NCI-H1105 (cell line): ENCODE measurements at regions not wholly inside any gene's neighbourhood (a gene's known extent, or its start where the extent isn't known, plus 50 kb on each side); places are given as distances from the start of the nearest gene placed in this dataset.
A peak's percentile ranks its signal among the peaks of the same experiment; 100 is the strongest.

Experiments used
- DNase-seq: peaks from one replicate; lab custom pipeline; 2025; lab: John Stamatoyannopoulos, UW

DNA sequence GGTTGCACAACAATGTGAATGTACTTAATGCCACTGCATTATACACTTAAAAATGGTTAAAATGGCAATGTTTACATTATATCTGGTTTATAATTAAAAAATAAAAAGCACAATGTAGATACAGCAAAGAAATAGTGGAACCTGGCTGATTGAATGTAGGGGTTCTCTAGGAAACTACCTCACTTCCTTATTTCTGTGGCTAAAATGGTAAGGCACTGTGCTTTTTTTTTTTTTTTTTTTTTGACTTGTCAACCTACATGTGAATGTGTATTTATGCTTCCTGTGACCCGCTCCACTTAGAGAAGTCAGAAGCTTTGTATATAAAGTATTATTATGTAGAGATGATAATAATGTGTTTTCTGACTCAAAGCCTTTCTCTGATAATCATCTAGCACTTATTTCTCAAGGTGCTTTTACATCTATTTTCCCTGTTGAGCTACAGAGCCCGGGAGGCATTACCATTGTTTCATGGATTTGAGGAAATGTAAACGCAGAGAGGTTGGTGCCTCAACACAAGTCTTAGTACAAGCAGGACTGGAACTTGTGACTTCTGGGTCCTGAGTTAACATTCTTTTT lies 55.0 kb downstream of the SOX4 start:
- no peak for DNase-seq

GRCh38 chr6:21653323-21653722 lies 59.8 kb downstream of the SOX4 start:
- DNase-seq: no peak

GRCh38 chr6:21653905-21654304 lies 60.4 kb downstream of the SOX4 start:
- DNase-seq: no peak

DNA sequence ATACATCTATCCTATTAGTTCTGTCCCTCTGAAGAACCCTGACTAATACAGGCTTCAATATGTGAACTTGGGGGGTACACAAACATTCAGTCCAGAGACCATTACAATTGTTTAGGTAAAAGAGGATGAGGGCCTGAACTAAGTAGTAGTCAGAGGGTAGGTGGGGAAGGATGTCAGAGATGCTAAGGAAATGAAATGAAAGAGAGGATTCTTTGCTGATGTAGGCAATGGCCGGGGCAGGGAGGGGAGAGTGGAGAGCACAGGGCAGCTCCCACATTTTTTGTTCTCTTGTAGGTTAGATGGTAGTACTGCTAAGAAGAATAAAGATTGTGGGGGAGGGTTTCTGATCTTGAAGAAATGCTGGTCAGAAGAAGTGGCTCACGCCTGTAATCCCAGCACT lies 60.8 kb downstream of the SOX4 start:
- no peak for DNase-seq

DNA sequence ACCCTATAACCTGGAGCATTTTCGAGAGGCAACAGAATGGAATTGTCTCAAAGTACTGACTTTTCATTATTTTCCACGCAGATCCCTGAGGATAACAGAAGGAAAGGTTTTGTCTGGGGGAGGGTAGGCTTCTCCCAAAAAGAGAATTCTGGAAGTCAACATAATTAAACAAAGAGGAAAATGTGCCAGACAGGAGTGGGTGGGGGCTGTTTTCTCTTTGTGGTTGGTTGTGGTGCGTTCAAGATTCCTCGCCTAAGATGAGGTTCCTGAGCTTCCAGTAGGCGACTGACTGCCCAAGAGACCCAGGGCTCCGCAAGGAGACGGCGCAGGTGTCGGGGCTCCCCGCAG lies 70.4 kb downstream of the SOX4 start:
- no peak for DNase-seq

DNA sequence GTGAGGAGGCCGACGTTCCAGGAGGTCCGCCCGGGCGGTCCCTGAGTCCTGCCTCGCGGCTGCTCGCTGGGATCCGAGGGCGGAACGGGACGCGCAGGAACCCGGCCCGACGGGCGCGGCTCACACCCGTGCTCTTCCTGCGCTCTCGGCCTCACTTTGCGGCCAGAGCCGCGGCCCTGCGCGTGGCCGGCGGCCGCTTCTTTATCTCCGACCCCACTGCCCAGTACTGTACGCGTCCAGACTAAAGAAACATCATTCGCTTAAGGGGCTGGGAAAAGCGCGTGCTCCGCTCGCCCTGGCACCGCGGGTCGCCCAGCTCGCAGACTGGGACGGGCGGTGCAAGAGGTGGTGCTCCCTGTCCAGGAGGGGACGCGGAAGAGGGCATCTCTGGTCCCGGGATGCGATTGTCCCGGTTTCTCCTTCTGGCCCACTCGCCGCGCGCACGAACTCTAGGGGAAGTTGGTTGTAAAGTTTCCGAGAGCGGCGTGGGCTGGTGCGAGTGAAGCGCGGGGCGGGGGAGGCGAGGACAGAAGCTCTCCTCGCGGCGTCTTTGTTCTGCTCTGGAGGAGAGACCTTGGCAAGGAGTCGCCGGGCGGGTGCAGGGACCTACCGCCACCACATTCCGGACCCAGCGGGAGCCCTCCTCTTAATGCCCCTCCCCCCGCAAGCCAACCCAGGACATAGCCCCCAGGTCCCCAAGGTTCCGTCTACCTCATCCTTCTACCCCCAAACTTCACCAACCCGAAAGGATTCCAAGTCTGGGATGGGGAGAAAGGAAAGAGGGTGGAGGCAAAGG lies 71.0 kb downstream of the SOX4 start:
- no peak for DNase-seq

DNA sequence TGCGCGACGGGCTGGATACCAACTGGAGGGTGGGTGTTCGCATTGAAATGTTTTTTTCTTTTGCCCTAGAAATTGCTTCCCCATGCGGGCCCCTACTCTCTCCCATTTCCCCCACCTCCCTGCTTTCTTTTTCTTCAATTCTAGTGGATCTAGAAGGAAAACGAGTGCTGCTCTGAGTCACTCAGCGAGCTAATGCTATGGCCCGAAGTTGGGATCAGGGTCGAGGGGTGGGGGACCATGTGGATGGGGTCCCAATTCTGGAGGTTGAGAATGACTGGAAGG lies 71.5 kb downstream of the SOX4 start:
- DNase-seq: no peak

DNA sequence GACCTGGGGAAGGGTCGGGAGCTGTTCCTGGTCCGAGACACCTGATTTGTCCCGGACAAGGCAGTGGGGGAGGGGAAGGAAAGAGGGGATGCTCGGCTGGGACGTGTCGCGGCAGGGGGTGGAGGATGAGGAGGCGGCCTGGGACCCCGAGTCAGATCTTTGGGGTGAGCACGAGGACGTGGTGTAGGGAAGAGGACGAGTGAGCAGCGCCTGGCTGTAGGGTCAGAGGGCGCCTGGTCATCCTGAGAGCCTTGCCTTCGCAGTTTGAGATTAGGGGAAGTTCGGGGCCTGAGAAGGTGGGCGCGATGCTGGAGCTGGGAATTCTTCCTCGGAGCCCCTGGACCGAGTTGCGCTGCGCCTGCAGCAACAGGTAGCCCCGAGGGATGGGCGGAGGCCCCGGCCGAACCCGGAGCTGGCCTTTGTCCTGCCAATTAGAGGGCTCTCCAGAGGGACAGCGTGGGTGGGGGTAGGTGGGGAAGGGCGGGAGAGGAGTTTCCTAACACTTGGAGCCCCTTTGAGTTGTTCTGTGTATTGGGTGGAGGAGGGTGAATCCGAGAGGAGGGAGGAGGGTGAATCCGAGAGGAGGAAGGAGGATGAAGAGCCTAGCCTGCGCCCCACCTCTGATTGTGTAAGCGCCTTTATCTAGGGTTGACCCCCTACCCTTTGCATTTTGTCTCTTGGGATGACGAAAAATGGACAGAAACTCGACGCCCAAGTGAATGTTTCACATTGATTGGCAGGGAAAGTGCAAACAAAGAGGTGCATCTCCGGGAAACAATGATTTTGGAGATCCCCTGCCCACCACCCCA lies 72.0 kb downstream of the SOX4 start:
- no peak for DNase-seq

GRCh38 chr6:21666201-21666691 lies 72.7 kb downstream of the SOX4 start:
- DNase-seq: peak; percentile 51

GRCh38 chr6:21666853-21667681 lies 73.5 kb downstream of the SOX4 start:
- DNase-seq: peak; percentile 47

- no peak for DNase-seq
Measured at GRCh38 chr6:21668795-21669194, 75.2 kb downstream of the SOX4 start.

- DNase-seq: no peak
Measured at GRCh38 chr6:21676769-21677168, 83.2 kb downstream of the SOX4 start.

GRCh38 chr6:21678990-21679389 lies 85.4 kb downstream of the SOX4 start:
- DNase-seq: no peak

DNA sequence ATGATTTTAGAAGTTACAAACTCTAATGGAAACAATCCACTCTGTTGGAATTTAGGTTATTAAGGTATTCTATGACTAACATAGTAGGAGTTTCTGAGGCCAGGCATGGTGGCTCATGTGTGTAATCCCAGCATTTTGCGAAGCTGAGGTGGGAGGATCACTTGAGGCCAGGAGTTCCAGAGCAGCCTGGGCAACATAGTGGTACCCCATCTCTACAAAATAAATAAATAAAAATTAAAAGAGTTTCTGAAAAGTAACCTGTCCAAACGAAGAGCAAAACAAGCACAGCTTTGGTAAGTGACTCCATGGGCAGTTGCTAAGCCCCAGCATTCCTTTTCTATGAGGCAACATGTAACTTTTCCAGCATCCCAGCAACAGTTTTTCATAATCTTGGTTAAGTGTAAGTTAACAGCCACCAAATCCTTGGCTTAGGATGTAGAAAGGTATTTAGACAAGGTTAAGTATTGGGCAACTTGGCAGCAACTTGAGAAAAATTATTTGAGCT lies 86.3 kb downstream of the SOX4 start:
- no peak for DNase-seq

DNA sequence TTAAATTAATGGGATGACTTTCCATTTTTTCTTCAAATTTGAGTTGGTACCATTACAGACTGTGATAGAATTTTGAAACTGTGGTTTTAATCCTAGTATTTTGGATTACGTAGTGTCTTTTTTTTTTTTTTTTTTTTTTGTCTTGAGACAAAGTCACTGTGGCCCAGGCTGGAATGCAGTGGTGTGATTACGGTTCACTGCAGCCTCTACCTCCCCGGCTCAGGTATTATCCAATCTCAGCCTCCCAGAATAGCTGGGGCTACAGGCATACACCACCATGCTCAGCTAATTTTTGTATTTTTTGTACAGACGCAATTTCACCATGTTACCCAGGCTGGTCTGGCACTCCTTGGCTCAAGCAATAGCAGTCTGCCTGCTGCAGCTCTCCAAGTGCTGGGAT lies 87.1 kb downstream of the SOX4 start:
- DNase-seq: no peak

GRCh38 chr6:21690489-21690888 lies 96.9 kb downstream of the SOX4 start:
- no peak for DNase-seq

GRCh38 chr6:21691685-21692346 lies 98.3 kb downstream of the SOX4 start:
- no peak for DNase-seq

DNA sequence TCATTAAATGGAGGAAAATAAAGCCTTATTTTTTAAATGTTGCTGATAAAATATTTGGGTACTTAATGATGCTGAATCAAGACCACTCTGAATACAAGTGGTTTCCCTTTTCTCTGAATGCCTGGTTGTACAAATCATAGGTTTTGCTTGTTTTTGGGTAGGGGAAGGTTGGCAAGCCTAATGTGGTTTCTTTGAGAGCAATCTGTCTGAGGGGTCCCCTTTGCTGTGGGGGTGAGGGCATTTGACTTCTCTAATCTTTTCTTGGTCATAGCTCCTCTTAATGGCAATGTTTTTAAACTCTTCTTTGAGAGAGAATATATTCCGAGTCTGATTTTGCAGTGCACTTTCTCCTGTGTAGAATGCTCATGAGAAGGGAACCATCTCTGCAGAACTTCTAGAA lies 99.2 kb downstream of the SOX4 start:
- DNase-seq: no peak

GRCh38 chr6:21694168-21694567 lies 100.6 kb downstream of the SOX4 start:
- no peak for DNase-seq

DNA sequence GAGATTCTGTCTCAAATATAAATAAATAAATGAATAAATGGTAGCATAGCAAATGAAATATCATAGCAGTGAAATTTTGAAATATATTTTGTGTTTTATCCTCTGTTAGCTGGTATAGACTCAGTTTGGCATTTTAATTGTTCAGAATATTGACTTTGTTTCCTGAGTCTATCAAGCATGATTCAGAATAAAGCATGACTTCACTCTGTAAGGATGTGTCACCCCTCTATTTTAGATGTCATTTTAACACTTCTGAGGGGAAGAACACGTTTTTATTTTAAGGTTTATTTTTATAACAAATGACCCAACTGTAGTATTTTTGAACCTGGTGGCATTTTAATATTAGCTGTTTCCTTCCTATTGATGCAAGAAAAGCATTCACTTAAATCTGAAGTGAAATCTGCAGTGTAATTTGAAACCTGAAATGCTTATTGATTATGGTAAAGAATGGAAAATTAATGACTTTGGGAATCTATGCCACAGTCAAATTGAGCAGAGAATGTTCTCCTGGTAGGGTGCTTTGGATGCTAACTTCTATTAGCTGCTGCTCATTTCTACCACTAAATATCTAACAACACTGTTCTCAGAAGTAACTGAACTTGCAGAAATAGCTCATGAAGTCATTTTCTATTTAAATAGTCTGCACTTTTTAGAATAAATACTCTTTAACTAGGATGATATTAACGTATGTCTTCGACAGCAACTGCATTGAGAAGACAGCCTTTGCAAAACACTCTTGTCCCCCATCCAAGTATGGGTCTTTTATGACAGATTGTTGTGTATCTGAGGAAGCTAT lies 114.2 kb downstream of the SOX4 start:
- no peak for DNase-seq

DNA sequence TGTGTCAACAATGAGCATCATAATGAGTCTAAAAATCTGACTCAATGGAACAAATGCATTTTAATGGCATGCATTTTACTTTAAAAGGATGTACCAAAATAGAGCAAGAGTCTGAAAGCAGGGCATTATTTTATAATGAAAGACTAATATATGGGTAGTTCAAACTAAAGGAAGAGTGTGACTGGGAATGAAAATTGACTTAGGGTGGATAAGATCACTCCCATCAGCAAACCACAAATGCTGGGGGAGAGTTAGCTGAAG lies 114.7 kb downstream of the SOX4 start:
- DNase-seq: no peak
